GM19023 (cell line): ENCODE measurements at regions not wholly inside any gene's neighbourhood (a gene's known extent, or its start where the extent isn't known, plus 50 kb on each side); places are given as distances from the start of the nearest gene placed in this dataset.

ENCODE experiments used
- ATAC-seq: cut with Tn5 transposase; IDR thresholded peaks from one replicate; pipeline ENCODE4 v1.9.1; 2021; ENCODE audit warnings: mild to moderate bottlenecking, moderate library complexity; ENCODE audit not compliant: unreplicated experiment

- ATAC-seq: no peak
Observed at GRCh38 chr2:33766175-33766574, 167.1 kb upstream of the FAM98A start.

DNA sequence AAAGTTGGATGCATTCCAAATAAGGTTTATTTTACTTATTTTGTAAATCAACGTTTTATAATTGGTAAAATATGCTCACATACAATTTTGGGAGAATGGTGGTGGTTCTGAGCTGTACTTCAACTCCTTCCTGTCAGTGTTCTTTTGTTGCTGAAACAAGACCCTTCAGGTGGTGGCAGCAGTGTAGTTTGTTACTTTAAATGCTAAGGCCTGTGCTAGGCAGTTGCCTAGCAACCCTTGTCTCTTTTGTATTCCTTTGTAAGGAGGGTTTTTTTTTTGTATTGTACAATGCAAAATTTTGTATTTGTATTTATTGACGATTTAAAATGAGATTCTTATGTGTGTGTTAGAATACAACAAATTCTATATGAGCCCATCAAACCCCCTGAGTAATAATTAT lies 166.0 kb upstream of the FAM98A start:
- no peak for ATAC-seq

- no peak for ATAC-seq
Observed at GRCh38 chr2:33764551-33764950, 165.5 kb upstream of the FAM98A start.

DNA sequence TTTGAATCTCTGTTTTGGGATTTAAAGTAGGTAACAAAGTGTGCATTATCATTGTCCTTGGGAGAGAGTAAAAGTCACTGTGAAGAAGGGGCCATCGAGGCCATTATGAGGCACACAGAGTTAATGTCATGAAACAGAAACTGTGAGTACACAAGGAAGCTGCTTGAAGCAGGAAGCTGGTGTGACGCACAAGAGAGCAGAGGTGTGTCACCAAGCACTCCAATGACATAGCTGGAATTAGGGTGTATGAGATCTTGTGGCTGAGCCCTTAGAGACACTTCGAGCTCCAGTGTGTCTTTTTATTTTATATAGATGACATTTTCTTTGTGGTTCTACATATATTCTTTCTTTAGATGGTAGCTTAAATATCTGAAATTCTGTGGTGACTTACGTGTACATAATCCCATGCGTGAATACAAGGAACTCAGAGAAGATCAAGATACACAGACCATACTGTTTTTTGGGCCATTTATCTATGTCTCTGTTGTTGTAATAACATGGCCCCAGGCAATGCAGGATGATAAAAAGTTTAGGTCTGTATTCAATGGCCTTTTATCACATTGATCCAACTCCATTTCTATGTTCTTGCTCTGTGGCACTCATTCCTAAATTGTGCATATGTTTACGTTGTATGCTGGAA lies 164.7 kb upstream of the FAM98A start:
- ATAC-seq: no peak

- no peak for ATAC-seq
Observed at GRCh38 chr2:33762636-33763035, 163.5 kb upstream of the FAM98A start.

- no peak for ATAC-seq
Observed at GRCh38 chr2:33746208-33746800, 147.2 kb upstream of the FAM98A start.

- no peak for ATAC-seq
Observed at GRCh38 chr2:33735096-33735495, 136.0 kb upstream of the FAM98A start.

GRCh38 chr2:33730804-33731203 lies 131.7 kb upstream of the FAM98A start:
- ATAC-seq: no peak

GRCh38 chr2:33730193-33730592 lies 131.1 kb upstream of the FAM98A start:
- no peak for ATAC-seq

DNA sequence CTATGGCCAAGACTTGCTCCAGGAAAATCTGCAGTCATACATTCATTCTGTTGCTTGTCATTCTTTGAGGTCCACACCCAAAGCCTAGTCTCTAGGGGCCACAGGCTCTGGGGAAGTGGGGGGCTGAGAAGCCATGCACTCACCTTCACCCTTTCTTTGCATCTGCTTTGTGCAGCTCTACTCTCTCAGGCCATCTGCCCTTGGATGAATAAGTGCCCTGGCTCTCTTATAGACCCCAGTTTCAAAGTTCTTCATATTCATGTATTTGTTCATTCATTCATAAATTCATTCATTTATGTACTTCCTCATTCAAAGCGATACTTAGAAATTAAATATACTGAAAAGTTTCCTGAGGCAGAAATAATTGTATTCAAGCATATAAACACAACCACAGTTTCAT lies 130.3 kb upstream of the FAM98A start:
- no peak for ATAC-seq

DNA sequence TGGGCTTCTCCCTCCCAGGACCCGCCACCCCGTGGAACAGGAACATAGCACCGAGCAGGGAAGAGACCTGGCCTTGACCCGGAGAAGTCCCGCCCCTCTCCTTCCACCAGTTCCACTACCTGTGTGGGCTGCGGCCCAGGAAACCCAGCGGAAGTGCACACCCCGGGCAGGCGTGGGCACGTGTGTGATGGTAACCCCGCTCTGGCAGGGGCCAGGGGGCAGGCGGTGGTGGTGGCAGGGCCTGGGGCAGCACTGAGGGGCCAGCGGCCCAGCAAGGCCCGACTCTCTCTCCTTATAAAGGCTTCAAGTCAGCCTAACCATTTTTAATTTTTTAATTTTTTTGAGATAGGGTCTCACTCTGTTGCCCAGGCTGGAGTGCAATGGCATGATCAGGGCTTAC lies 129.0 kb upstream of the FAM98A start:
- no peak for ATAC-seq

DNA sequence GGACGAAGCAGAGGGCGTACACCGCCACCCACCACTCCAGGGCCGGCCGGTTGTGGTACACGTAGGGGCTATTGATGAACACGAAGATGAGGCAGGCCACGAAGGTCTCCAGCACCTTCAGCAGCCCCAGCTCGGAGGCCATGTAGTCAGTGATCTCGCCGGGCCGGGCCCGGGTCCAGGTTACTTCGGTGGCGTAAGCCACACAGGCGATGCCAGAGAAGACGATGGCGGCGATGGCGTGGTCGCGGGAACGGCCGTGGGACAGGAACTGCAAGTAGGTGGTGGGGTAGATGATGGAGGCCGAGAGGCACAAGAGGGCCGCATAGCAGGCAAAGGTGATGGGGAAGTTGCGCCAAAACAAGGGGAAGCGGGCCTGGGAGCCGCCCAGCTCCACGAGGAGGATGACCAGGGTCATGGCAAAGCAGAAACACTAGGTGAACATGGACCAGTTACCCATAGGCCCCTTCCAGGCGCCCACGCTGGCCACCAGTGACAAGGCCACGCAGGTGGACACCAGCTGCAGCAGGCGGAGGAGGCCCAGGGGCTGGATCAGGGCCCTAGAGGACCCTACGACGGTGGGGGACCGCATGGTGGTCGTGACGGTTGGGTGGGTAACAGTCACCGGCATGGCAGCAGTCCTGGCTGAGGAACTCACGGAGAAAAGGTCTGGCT lies 128.4 kb upstream of the FAM98A start:
- ATAC-seq: no peak

GRCh38 chr2:33726415-33726814 lies 127.3 kb upstream of the FAM98A start:
- ATAC-seq: no peak

GRCh38 chr2:33723329-33723728 lies 124.2 kb upstream of the FAM98A start:
- no peak for ATAC-seq

DNA sequence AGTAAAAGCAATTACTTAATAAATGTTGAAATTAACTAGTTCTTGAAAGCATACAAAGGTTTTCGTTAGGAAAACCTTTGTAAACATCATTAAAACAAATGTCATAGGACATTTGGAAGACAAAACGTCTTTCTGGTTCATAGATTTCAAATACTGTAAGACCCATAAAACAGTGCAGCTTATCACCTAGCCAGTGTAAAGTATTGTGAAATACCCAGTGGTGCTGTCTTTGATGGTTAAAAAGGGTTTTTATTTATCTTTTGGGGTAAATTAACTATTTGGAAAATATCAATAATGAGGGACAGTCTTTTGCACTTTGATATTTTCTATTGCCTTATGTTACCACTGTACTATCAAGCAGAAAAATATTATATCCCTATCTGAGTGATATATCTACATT lies 120.0 kb upstream of the FAM98A start:
- ATAC-seq: no peak

DNA sequence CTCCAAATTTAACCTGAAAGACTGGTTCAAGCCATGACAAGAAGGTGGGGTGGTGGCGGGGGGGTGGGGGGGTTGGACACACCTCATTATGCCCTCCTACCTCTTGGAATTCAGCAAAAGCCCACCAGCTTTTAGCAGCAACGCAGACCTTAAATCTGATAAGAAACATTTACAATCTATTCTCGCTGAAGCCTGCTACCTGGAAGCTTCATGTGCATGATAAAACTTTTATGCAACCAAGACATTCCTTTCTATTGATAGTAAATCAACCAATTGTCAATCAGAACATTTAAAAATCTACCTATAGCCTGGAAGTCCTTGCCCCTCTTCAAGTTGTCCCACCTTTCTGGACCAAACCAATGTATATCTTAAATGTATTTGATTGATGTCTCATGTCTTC lies 113.6 kb upstream of the FAM98A start:
- ATAC-seq: no peak

DNA sequence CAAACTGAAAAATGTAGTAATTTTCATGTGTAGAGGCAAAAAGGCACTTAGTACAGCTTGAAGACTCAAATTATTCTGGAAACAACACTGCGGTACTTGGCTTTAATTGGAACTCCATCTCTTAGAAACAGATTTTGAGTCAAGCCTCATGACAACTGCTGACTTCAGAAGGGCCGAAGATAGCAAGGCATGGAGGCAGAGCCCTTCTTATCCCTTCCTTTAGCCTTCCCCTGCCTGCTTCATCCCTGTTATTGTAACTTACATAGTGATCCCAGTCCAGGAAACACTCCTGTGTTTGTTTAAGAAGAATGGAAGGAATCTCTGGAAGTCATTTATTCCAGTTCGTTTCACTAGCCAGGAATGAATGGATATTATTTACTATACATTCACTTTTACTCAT lies 110.9 kb upstream of the FAM98A start:
- no peak for ATAC-seq

GRCh38 chr2:33707312-33707711 lies 108.2 kb upstream of the FAM98A start:
- no peak for ATAC-seq

DNA sequence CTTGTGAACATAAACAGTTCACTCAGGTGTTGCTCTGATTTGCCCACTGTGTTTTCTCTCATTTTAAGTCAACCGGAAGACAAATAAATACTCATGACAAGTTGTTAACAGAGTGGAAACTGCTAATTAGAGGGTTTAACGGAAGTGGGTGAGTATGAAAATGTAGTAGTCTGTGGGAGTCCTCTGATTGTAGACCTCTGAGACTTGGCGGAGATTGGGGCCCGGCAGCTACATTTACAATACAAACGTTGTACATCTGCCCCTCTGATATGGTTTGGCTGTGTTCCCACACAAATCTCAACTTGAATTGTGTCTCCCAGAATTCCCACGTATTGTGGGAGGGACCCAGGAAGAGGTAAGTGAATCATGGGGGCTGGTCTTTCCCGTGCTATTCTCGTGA lies 107.3 kb upstream of the FAM98A start:
- no peak for ATAC-seq

GRCh38 chr2:33704406-33704855 lies 105.3 kb upstream of the FAM98A start:
- no peak for ATAC-seq

DNA sequence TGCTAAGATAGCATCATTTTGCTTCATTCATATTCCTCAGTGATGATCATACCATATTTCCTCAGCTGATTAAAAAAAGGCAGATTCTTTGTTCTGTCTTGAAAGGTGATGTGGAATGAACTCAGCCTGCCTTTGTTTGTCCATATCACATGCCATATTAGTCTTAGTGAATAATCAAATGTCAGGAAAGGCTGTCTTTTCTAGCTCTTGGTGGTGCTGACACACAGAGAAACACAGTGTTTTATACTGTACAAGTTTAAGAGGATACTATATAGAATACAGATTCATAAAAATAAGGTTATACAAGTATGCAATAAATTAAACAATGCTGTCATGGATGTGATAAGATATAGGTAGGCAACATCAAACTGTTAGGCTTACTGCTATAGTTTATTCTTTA lies 97.1 kb upstream of the FAM98A start:
- ATAC-seq: no peak

DNA sequence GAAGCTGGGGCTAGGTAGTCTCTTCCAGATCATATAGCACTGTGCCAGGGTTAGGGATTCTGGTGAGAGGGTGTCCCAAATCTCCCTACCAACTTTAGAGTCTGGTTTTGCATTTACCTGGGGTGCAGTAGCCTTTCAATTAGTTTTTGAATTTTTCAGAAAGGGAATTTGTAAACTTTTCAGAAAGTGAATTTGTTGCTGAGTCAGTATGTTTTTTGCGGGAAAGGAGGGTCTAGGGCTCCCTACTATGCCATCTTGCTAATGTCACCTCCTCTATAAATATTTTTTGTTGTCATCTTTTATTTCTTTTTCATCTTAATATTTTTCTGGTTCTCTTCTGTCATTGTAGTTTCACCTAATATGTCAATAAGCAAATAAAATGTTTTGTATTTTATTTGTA lies 95.8 kb upstream of the FAM98A start:
- no peak for ATAC-seq
